ENCODE measurements at regions not wholly inside any gene's neighbourhood (a gene's known extent, or its start where the extent isn't known, plus 50 kb on each side); places are given as distances from the start of the nearest gene placed in this dataset.

- TF ChIP-seq, protein P1, sequence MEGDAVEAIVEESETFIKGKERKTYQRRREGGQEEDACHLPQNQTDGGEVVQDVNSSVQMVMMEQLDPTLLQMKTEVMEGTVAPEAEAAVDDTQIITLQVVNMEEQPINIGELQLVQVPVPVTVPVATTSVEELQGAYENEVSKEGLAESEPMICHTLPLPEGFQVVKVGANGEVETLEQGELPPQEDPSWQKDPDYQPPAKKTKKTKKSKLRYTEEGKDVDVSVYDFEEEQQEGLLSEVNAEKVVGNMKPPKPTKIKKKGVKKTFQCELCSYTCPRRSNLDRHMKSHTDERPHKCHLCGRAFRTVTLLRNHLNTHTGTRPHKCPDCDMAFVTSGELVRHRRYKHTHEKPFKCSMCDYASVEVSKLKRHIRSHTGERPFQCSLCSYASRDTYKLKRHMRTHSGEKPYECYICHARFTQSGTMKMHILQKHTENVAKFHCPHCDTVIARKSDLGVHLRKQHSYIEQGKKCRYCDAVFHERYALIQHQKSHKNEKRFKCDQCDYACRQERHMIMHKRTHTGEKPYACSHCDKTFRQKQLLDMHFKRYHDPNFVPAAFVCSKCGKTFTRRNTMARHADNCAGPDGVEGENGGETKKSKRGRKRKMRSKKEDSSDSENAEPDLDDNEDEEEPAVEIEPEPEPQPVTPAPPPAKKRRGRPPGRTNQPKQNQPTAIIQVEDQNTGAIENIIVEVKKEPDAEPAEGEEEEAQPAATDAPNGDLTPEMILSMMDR (IDR thresholded peaks at IDR 0.05; ENCODE audit: low read depth, low read length, poor library complexity, severe bottlenecking) = no peak
- no peak for TF ChIP-seq EZH2phosphoT487 (IDR thresholded peaks at IDR 0.05; ENCODE audit: borderline replicate concordance, low read length)
Measured at GRCh38 chr3:178036451-178037144, 499.6 kb upstream of the KCNMB2 start.
